HT1080 (cell line): ENCODE measurements at regions not wholly inside any gene's neighbourhood (a gene's known extent, or its start where the extent isn't known, plus 50 kb on each side); places are given as distances from the start of the nearest gene placed in this dataset.
"Not testable (repeated sequence)": the region's sequence is repeated elsewhere in the genome, so short reads cannot be mapped to it uniquely, and the experiment has no call there.

Experiments
- DNase-seq: peaks from one replicate; pipeline ENCODE4 v3.0.0-alpha.2; 2015; ENCODE audit warnings: low read depth

DNA sequence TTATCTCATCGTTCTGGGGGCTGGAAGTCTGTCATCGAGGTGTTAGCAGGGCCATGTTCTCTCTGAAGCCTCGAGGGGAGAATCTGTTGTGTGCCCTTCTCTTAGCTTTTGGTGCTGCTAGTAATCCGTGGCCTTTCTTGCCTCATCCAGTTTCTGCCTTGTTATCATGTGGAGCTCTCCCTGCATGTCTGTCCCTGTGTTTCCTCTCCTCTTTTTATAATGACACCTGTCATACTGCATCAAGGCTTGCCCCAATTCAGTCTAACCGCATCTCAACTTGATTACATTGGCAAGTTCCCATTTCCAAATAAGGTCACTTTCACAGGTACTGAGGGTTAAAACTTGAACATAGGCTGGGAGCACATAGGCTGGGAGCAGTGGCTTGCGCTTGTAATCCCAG is 82.6 kb upstream of the CNIH3 start:
- no peak for DNase-seq

DNA sequence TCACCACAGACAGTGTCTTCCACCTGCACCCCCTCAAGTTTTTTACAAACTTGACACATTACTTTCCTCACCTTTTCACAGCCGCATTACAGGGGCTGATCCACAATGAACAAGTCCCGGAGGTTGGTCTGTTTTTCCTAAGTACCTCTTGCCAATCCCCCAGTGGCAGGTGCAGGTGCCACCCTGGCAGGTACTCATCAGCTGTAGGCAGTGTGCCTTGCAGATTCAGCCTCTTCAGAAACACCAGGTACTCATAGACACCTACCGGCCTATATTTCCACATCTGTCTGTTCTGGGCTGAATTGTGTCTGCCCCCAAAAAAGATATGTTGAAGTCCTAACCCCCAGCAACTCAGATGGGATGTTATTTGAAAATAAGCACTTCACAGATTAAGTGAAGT is 81.4 kb upstream of the CNIH3 start:
- no peak for DNase-seq

DNA sequence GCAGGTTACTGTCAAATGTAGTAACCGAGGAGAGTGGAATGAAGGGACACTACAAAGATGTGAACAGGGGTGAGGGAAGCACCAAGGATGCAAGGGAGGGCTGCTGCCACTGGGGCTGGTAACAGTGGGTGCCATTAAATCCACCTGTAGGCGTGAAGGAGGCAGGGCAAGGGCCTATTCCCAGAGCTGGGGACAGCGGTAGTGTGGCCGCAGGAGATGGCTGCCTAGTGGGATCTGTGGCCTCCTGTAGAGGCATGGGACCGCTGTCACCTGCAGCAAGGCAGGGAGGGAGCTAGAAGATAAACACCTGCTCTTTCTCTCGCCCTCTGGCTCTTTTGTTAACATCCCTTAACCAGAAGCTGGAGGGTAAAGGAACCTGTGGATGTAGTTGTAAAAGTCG is 80.5 kb upstream of the CNIH3 start:
- no peak for DNase-seq

DNA sequence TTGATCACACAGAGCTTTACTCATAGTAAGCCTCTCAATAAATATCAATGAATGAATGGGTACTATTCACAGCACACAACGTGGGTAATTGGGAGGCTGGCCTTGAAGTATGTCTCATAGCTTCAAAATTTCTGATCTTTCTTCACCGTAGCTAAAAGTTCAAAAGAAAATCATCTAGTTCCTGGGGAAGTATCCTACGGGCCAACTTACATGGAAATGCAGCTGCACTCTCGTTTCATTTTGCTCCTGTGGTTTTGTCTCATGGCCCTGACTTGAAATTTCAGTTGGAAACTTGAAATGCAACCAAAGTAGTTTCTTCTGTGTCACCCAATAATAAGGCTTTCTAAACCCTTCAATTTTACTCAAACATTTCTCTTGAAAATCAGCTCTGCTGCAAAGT is 76.1 kb upstream of the CNIH3 start:
- DNase-seq, result no peak

DNA sequence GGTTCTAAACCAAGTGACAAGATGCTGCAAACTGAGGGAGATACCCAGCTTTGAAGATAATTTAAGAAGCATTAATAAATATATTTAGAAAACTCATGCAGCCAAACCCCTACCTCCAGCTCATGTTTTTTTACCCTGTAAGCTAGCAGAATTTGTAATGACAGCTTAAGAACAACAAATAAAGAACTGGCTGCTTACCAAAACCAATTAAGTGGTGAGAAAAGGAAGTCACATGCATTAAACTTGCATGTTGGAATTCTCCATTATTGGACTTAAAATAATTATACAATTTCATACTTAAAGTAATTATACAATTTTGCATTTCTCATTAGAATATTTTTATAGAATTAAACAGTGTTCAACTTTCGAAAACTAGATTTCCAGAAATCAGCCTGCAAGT is 75.6 kb upstream of the CNIH3 start:
- DNase-seq, result no peak

DNA sequence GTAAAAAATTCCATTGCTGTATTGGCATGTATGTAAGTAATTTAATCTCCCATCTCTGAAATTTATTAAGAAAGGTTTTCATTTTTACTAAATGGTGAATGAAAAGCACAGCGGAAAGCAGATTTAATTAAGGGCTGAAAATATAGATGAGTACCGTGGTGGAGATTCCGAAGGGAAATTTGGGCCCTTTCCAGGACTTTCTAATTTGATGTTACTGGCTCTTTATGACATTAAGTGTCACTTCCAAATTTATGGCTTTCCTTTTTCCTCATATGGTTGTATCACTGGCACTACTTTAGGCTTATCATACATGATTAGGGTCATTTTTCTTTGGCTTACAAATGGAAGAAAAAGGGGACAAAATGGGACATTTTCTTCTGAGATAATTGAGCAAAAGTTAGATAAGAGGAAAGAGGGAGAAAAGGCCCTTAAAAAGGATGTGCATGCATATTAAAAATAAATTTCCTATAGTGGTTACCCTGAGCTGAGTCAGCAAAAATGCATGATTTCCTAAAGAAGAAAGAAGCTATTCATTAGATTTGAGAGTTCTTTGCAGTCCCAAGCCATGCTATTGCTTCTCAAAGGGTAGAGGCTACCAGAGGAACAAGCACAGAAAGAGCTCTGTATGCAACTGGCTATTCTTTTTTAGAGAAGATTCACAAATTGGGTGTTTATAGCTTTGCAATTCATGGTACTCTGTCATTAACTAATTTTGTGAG is 74.9 kb upstream of the CNIH3 start:
- peak; percentile 34 for DNase-seq

DNA sequence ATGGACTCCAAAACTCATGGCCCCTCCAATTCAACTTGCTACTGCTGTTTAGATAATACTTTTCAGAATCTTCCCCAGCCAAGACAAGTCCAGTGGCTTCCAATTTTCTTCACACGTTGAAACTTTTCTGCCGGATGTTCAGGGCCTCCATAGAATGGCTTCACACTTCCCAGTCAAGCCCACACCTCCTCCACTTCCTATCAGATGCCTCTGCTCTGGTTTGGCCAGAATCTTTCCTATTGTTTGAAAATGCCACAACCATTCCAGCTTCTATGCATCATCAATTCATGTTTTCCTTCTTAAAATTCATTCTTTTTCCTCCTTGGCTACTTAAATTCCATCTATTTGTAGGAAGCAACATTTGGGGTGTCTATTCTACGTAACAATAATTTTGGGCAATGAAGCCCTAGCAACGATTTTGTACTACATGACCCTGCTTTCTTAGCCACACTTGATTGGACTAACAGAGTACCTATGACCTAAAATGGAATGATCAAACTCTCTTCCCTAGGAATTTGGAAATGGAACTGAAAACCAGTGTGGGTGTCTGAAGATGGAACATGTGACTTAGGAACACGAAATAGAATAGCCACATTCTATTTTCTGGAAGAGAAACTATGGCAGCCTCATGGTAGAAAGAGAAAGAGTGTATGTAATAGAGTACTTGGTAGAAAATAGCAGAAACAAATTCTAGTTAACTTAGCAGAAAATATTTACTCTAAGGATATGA is 74.1 kb upstream of the CNIH3 start:
- peak; percentile 72 for DNase-seq

DNA sequence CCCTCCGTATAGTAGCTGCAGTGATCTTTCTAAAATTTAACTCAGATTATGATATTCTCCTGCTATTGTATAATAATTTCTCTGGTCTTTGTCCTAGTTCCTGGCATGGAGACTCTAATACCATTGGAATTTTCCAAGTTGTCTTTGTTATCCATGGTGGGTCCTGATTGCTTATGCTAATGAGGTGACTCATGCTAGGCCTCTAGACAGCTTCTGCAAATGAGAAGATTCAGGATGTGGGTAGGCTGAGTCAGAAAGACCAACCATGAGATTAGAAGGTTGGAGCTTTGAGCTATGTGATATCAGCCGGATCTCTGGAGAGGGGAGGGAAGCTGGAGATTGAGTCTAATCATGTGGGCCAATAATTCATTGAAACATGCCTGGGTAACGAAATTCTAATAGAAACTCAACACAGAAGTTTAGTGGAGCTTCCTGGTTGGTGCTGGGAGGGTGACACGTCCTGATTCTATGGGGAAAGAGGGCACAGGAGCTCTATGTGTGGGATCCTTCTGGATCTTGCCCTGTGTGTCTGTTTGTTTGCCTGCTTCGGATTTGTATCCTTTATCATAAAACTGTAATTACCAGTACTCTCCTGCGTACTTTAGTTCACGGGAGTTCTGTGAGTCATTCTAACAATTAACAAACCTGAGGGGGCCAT is 73.2 kb upstream of the CNIH3 start:
- DNase-seq, result peak; percentile 99

DNA sequence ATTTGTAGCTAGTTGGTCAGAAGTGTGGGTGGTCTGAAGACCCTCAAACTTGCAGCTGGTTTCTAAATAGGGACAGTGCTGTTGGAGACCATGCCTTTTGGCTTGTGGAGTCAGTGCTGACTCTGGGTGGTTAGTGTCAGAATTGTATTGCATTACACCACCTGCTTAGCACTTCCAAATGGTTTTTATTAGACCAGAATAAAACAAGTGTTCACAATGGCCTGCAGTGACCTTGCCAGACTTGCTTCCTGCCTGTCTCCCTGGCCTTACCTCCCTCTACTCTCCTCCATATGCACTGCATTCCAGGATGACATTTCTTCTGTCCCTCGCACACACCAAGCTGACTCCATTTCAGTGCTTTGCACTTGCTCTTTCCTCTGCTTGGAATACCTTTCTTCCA is 72.7 kb upstream of the CNIH3 start:
- DNase-seq, result peak; percentile 62

DNA sequence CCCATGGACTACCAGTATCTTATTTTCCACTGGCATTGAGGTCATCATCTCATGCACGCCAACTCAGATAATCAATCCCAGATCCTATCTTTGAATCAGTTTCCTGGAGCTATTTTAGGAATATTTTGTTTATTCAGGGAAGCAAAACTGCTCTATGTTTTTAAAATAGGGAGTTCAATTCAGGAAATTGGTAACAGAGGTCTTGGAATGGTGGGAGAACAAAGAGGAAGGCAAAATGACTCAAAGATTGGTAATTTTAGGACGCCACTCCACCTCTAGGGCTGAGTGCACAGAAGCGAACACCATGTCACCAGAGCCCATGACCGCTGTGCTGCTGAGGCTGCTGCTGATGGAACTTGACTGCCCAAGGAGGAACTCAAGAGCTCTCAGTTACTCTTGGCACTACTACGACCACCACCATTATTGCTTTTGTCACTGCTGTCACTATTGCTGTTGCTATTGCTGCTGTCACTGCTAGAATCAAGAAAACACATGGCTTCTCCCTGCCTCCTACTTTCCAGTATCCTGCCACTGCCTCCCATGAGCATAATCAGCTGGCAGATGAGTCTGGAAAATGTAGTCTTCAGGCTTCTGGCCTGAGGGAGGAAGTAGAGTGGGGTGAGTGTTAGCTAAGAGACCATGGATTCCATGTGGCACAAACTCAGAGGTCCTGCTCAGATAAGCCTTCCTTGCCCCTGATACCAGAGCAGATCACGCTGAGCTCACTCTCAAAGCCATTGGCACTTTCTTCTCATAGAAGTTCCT is 71.6 kb upstream of the CNIH3 start:
- DNase-seq, result no peak

DNA sequence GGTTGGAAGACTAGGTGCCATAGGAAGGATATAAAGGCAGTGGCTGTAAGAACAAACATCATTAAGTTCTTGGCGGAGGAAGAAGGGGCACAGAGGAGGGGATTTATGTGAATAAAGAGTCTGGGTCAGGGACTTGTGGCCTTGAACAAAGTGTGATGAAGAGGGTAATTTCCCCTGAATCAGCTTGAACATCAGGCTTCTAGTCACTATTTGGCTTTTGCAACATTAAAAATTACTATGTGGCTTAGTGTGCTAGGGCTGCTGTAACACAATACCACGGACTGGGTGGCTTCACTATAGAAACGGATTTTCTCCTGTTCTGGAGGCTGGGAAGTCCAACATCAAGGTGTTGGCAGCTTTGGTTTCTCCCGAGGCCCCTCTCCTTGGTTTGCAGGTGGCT is 70.5 kb upstream of the CNIH3 start:
- no peak for DNase-seq

DNA sequence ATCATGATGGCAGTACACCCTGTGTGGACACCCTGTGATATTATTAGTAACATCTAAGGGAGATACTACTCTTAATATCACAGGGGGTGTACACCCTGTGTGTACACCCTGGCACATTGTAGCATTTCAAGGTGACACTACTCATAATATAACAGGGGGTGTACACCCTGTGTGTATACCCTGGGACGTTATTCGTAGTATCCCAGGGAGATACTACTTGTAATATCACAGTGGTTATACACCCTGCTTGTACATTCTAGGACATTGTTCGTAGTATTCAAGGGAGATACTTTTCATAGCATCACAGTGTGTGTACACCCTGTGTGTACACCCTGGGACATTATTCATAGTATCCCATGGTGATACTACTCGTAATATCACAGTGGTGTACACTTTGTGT is 67.4 kb upstream of the CNIH3 start:
- no peak for DNase-seq

DNA sequence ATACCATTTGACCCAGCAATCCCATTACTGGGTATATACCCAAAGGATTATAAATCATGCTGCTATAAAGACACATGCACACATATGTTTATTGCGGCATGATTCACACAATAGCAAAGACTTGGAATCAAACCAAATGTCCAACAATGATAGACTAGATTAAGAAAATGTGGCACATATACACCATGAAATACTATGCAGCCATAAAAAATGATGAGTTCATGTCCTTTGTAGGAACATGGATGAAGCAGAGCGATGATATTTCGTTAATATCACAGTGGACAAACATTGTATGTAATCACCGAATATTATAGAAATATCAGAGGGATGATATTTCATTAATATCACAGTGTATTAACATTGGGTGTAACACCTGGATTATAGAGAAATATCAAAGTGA is 64.9 kb upstream of the CNIH3 start:
- DNase-seq, result not testable (repeated sequence)

DNA sequence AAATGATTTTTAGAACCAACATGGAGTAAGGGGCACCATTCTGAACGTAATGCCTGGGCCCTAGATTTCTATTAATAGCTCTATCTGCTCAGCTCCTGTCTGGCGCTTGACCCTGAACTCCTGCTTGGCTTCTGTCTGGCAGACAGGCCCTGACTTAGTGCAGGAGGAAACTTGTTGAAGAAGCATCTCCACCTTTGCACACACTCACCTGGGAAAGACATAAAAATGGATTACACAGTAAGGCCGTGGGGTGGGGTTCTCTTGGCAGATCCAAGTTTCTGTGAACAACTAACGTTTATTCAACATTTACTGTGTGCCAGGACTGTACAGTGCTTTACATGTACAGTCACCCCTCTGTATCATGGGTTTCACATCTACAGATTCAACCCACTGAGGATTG is 62.1 kb upstream of the CNIH3 start:
- no peak for DNase-seq

DNA sequence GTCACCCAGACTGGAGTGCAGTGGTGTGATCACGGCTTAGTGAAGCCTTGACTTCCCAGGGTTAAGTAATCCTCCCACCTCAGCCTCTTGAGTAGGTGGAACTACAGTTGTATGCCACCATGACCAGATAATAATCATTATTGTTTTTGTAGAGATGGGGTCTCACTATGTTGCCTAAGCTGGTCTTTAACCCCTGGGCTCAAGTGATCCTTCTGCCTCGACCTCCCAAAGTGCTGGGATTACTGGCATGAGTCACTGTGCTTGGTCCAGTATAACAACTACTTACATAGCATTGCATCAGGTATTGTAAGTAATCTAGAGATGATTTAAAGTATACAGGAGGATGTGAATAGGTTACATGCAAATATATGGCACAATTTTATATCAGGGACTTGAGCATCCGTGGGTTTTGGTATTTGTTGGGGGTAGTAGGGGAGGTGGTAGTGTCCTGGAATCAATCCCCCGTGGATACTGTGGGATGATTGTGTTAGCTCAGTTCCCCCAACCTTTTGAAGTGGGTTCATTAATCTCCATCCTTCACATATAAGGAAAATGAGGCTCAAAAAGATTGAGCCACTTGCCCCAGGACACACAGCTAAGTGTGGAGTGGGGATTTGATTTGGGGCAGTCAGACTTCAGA is 61.4 kb upstream of the CNIH3 start:
- DNase-seq, result no peak

DNA sequence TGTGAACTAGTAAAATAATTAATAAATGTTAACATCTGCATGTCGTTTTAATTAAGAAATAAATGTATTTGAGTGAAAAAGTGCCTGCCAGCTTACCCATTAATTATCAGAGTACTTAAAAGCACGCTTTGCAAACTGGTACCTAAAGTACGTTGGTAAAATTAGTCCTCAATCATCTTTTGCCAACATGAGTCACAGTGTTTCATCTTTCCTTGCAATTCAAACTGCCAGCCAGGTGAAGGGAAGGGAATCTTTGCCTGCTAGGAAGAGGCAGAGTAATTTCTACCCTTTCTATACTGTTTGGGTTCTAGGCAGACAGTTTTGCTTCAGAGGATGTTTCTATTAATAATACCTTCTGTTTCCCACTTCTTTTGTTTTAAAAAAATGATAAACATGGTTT is 57.2 kb upstream of the CNIH3 start:
- DNase-seq, result no peak

DNA sequence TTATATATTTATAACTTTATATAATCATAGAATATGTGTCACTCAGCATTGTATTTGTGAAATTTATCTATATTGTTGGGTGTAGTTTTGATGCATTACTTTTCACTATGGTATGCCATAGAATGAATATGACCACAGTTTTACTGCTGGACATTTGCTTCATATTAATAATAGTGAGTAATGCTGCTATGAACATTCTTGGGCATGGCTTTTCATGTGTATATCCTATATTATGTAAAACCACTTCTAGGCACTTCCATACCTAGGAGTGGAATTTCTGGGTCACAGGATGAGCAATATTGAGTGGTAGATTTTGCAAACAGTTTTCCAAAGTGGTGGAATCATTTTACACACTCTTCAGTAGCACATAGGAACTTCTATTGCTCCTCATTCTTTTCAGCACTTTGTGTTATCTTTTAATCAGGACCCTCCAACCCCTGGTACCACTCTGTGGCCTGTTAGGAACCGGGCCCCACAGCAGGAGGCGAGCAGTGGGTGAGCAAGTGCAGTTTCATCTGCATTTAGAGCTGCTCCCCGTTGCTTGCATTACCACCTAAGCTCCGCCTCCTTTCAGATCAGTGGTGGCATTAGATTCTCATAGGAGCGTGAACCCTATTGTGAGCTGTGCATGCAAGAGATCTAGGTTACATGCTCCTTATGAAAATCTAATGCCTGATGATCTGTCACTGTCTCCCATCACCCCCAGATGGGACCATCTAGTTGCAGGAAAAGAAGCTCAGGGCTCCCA is 56.0 kb upstream of the CNIH3 start:
- DNase-seq, result no peak

DNA sequence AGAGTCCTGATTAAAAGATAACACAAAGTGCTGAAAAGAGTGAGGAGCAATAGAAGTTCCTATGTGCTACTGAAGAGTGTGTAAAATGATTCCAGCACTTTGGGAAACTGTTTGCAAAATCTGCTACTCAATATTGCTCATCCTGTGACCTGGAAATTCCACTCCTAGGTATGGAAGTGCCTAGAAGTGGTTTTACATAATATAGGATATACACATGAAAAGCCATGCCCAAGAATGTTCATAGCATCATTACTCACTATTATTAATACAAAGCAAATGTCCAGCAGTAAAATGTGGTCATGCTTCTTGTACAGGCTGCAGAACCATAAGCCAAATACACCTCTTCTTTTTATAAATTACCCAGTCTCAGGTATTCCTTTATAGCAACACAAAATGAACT is 53.2 kb upstream of the CNIH3 start:
- DNase-seq, result not testable (repeated sequence)

DNA sequence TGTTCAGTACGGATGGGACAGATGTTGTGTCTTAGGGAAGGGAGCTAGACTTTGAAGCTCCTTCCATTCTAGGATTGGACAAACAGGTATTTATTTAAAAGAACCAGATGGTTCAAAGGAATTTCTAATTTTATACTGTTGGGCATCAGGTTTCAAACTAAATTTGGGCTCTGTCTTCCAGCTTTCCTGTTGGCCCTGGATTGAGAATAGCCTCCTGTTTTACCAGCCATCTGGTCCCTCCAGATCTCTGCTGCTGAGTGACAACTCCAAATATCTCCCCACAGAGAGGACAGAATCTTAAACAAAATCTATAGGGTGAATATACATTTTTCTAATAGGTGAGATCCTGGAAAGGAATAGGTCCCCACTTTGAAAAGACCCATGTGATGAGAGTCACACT is 52.5 kb upstream of the CNIH3 start:
- no peak for DNase-seq

DNA sequence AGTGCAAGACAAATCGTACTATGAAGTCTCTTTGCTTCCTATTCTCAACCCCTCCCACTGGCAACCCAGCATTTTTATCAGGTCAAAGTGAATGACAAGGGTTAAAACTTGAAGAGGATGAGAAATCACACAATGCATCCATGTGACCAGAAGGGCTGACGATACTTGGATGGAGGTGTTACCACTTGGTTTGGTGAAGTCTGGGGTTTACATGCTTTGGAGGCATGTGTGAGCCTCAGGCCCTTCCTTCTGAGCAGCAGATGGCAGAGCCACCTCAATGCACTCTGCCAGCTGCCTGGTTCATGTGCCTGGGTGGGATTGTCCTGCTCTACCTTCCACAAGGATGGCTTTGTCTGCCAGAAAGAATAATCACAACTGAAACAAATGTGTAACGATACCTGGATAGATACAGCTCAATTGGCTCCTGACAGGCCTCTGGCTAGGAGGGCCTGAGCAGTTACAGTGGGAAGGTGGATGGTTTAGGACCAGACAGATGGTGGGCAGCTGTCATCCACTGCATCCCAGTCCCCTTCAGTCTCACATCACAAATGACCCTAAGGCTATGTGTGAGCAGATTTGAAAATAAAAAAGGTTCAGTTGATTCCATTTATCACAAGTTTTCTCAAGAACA is 51.5 kb upstream of the CNIH3 start:
- peak; percentile 39 for DNase-seq
